ENCODE measurements at regions not wholly inside any gene's neighbourhood (a gene's known extent, or its start where the extent isn't known, plus 50 kb on each side); places are given as distances from the start of the nearest gene placed in this dataset.

GRCh38 chr12:61487728-61488127, 772.5 kb upstream of the USP15 start:
- Histone ChIP-seq H4K20me1 (ENCODE audit: insufficient read depth, low read length) (no peaks in the 10 kb centered on the region), H3K9me3 (ENCODE audit: low read length) (no peaks in the 10 kb centered on the region), H3K9me2 (ENCODE audit: insufficient read depth, low read length) (no peaks in the 10 kb centered on the region), H3K4me1 (ENCODE audit: insufficient read depth, low read length, poor library complexity, severe bottlenecking) (peaks cover 9% of the 10 kb centered on the region), H3K4me3 (ENCODE audit: low read depth, low read length, poor library complexity, severe bottlenecking) (no peak overlapping the region), H3K27ac (ENCODE audit: low read depth, low read length, poor library complexity, severe bottlenecking) (no peak overlapping the region), H2AFZ (ENCODE audit: low read length) (peak overlapping the region; percentile 19; the same call in 1 of the 2 replicates), H3K36me3 (ENCODE audit: insufficient read depth, low read length) (no peaks in the 10 kb centered on the region), H3K79me2 (ENCODE audit: insufficient read depth, low read depth, low read length) (no peaks in the 10 kb centered on the region), H3K4me2 (ENCODE audit: low read length) (peak overlapping the region; percentile 14; the same call in 1 of the 2 replicates)
- ChIA-PET CTCF (ENCODE audit: unreplicated experiment) (no interaction called here), POLR2A (no interaction called here)
- peak; percentile 56 for DNase-seq (ENCODE audit: low spot score)
- no TSS peak for BruUV-seq (replicated peaks)
- peak; percentile 74 for TF ChIP-seq CTCF (conservative IDR thresholded peaks at IDR 0.05; ENCODE audit: low read length)
- TF ChIP-seq EZH2phosphoT487 (IDR thresholded peaks at IDR 0.05; ENCODE audit: borderline replicate concordance, low read depth, low read length), result no peak
- intact Hi-C loops (cut with micrococcal nuclease; ENCODE audit: unreplicated experiment), result loop anchor here (1.0 to 5.0 kb wide), 2 partner anchors 35 to 51 kb away; no protein-coding TSS in a partner anchor

GRCh38 chr12:61490526-61491498, 769.4 kb upstream of the USP15 start:
- no peak overlapping the region; the same call in 1 of the 2 replicates for H2AFZ ChIP-seq (ENCODE audit: low read length)
- peaks cover 9% of the 10 kb centered on the region for H3K4me1 ChIP-seq (ENCODE audit: insufficient read depth, low read length, poor library complexity, severe bottlenecking)
- H3K9me3 ChIP-seq (ENCODE audit: low read length), result no peaks in the 10 kb centered on the region
- ChIA-PET POLR2A (interaction anchor here (0.5 to 2.7 kb wide), 4 partner anchors 29 to 45 kb away, joined by 3 to 14 read pairs (median 5); no protein-coding TSS in a partner anchor), CTCF (ENCODE audit: unreplicated experiment) (no interaction called here)
- TF ChIP-seq EZH2phosphoT487 (IDR thresholded peaks at IDR 0.05; ENCODE audit: borderline replicate concordance, low read depth, low read length), result no peak
- TF ChIP-seq CTCF (conservative IDR thresholded peaks at IDR 0.05; ENCODE audit: low read length), result no peak
- no peak overlapping the region for H3K4me3 ChIP-seq (ENCODE audit: low read depth, low read length, poor library complexity, severe bottlenecking)
- no peaks in the 10 kb centered on the region for H3K9me2 ChIP-seq (ENCODE audit: insufficient read depth, low read length)
- no peaks in the 10 kb centered on the region for H4K20me1 ChIP-seq (ENCODE audit: insufficient read depth, low read length)
- no peak overlapping the region for H3K27ac ChIP-seq (ENCODE audit: low read depth, low read length, poor library complexity, severe bottlenecking)
- no peak for DNase-seq (ENCODE audit: low spot score)
- H3K36me3 ChIP-seq (ENCODE audit: insufficient read depth, low read length), result no peaks in the 10 kb centered on the region
- no peaks in the 10 kb centered on the region for H3K79me2 ChIP-seq (ENCODE audit: insufficient read depth, low read depth, low read length)
- no TSS peak for BruUV-seq (replicated peaks)
- intact Hi-C loops (cut with micrococcal nuclease; ENCODE audit: unreplicated experiment), result no loop called here
- H3K4me2 ChIP-seq (ENCODE audit: low read length), result no peak overlapping the region

GRCh38 chr12:61502179-61502578, 758.0 kb upstream of the USP15 start:
- H2AFZ ChIP-seq (ENCODE audit: low read length), result no peak overlapping the region
- intact Hi-C loops (cut with micrococcal nuclease; ENCODE audit: unreplicated experiment), result no loop called here
- no peaks in the 10 kb centered on the region for H3K79me2 ChIP-seq (ENCODE audit: insufficient read depth, low read depth, low read length)
- no peaks in the 10 kb centered on the region for H3K4me1 ChIP-seq (ENCODE audit: insufficient read depth, low read length, poor library complexity, severe bottlenecking)
- H3K9me3 ChIP-seq (ENCODE audit: low read length), result no peaks in the 10 kb centered on the region; the same call in 1 of the 2 replicates
- DNase-seq (ENCODE audit: low spot score), result no peak
- CTCF ChIA-PET (ENCODE audit: unreplicated experiment), result no interaction called here
- TF ChIP-seq EZH2phosphoT487 (IDR thresholded peaks at IDR 0.05; ENCODE audit: borderline replicate concordance, low read depth, low read length) (no peak), CTCF (conservative IDR thresholded peaks at IDR 0.05; ENCODE audit: low read length) (no peak)
- no peak overlapping the region for H3K27ac ChIP-seq (ENCODE audit: low read depth, low read length, poor library complexity, severe bottlenecking)
- H4K20me1 ChIP-seq (ENCODE audit: insufficient read depth, low read length), result no peaks in the 10 kb centered on the region
- H3K4me2 ChIP-seq (ENCODE audit: low read length), result no peak overlapping the region
- POLR2A ChIA-PET, result interaction anchor here (0.6 to 3.2 kb wide), 8 partner anchors 10 to 34 kb away, joined by 3 to 23 read pairs (median 6); no protein-coding TSS in a partner anchor
- BruUV-seq (replicated peaks), result no TSS peak
- H3K36me3 ChIP-seq (ENCODE audit: insufficient read depth, low read length), result no peaks in the 10 kb centered on the region
- H3K4me3 ChIP-seq (ENCODE audit: low read depth, low read length, poor library complexity, severe bottlenecking), result no peak overlapping the region
- no peaks in the 10 kb centered on the region for H3K9me2 ChIP-seq (ENCODE audit: insufficient read depth, low read length)

Measured in OCI-LY7 (cell line).